ENCODE measurements at regions not wholly inside any gene's neighbourhood (a gene's known extent, or its start where the extent isn't known, plus 50 kb on each side); places are given as distances from the start of the nearest gene placed in this dataset.

GRCh38 chr7:98506471-98506870, 105.6 kb upstream of the BAIAP2L1 start:
- Mint-ChIP-seq H3K4me1 (no peaks in the 10 kb centered on the region), H3K27me3 (ENCODE audit: insufficient read depth, low read depth, poor library complexity) (peaks cover 1% of the 10 kb centered on the region), H3K27ac (no peak overlapping the region), H3K4me3 (no peak overlapping the region), H3K9me3 (no peaks in the 10 kb centered on the region), H3K36me3 (ENCODE audit: low read depth) (no peaks in the 10 kb centered on the region)
- H3K27ac ChIP-seq (ENCODE audit: low read depth), result no peak overlapping the region
- no peaks in the 10 kb centered on the region for H3K27me3 ChIP-seq (ENCODE audit: insufficient read depth)
- no peaks in the 10 kb centered on the region for H3F3A ChIP-seq (replicated peaks; ENCODE audit: low read depth)
- H3K4me1 ChIP-seq (ENCODE audit: insufficient read depth), result no peaks in the 10 kb centered on the region
- H3K4me2 ChIP-seq, result no peak overlapping the region
- H3K4me3 ChIP-seq, result no peak overlapping the region
- ATAC-seq, result no peak
- TF ChIP-seq EZH2phosphoT487 (IDR thresholded peaks at IDR 0.05; ENCODE audit: unreplicated experiment) (no peak), POLR2AphosphoS5 (IDR thresholded peaks at IDR 0.05; ENCODE audit: low read depth) (no peak), JUNB (IDR thresholded peaks at IDR 0.05; ENCODE audit: unreplicated experiment) (no peak), ZNF114 (CRISPR knock-in tag; IDR thresholded peaks at IDR 0.05) (no peak), NANOG (IDR thresholded peaks at IDR 0.05; ENCODE audit: borderline replicate concordance) (no peak), CREB1 (CRISPR knock-in tag; IDR thresholded peaks at IDR 0.05; ENCODE audit: low read depth) (no peak), REST (IDR thresholded peaks at IDR 0.05; ENCODE audit: unreplicated experiment) (no peak), STAT1 (IDR thresholded peaks at IDR 0.05; ENCODE audit: unreplicated experiment) (no peak), ETS1 (IDR thresholded peaks at IDR 0.05) (no peak), CTCF (conservative IDR thresholded peaks at IDR 0.05; ENCODE audit: low read depth in 2 of 2) (no peak), ZNF462 (CRISPR knock-in tag; IDR thresholded peaks at IDR 0.05) (no peak), EZH2 (IDR thresholded peaks at IDR 0.05; ENCODE audit: low read depth, unreplicated experiment) (no peak), ZNF331 (CRISPR knock-in tag; IDR thresholded peaks at IDR 0.05; ENCODE audit: low read depth) (no peak)
- H3K36me3 ChIP-seq (ENCODE audit: insufficient read depth), result no peaks in the 10 kb centered on the region
- H2AFZ ChIP-seq, result no peak overlapping the region
- no peaks in the 10 kb centered on the region for H3K9me2 ChIP-seq (ENCODE audit: insufficient read depth)
- no peak for DNase-seq (ENCODE audit: low spot score)
- no peaks in the 10 kb centered on the region for H3K79me2 ChIP-seq (replicated peaks; ENCODE audit: insufficient read depth)
- H4K20me1 ChIP-seq (replicated peaks; ENCODE audit: insufficient read depth), result no peaks in the 10 kb centered on the region

All from GM23338 (cell line).